ENCODE measurements at regions not wholly inside any gene's neighbourhood (a gene's known extent, or its start where the extent isn't known, plus 50 kb on each side); places are given as distances from the start of the nearest gene placed in this dataset.
"Not testable (repeated sequence)": the region's sequence is repeated elsewhere in the genome, so short reads cannot be mapped to it uniquely, and the experiment has no call there.

DNA sequence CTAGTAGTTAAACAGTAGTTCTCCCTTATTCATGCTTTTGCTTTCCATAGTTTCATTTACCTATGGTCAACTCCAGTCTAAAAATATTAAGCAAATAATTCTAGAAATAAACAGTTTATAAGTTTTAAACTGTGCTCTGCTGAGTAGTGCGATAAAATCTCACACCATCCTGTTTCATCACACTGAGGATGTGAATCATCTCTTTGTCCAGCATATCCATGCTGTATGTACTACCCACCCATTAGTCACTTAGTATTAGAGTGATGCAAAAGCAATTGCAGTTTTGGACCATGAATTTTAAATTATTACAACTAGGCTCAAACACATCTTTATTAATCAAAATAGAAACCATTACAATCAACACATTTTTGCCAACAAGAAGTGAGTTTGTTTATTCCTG is 187.4 kb downstream of the TEX13C start:
- DNase-seq = no peak

DNA sequence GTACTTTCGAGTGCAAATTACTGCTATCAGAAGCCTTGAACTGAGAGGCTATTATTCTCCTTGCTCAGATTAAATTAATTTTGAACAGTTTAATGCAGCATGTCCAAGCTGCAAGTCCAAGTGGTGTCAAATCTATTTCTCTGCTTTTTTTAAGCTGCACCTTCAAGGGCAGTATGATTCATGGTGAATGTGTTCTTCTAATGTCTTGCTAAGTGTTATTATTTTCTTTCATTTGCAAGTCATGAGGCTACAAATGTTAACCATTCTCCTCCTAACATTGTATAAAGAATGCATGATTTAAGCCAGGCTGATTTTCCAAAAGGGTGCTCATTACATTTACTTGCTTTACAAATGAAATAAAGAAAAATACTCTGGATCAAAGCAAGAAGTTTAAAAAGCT is 200.4 kb downstream of the TEX13C start:
- no peak for DNase-seq

DNA sequence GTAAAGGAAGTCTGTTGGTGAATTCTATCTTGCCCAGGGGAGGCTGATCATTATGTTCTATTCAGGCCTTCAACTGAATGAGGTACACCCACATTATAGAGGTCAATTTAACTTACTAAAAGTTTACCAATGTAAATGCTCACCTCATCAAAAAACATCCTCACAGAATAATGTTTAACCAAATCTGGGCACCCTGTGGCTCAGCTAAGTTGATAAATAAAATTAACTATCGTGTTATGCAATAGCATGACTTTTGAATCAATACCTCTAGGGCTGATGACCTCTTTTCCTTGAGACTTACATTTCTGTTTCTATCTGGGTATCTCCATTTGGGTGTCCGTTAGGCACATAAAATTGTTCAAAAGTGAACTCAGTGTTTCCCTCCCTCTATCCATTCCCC is 203.1 kb downstream of the TEX13C start:
- no peak for DNase-seq

DNA sequence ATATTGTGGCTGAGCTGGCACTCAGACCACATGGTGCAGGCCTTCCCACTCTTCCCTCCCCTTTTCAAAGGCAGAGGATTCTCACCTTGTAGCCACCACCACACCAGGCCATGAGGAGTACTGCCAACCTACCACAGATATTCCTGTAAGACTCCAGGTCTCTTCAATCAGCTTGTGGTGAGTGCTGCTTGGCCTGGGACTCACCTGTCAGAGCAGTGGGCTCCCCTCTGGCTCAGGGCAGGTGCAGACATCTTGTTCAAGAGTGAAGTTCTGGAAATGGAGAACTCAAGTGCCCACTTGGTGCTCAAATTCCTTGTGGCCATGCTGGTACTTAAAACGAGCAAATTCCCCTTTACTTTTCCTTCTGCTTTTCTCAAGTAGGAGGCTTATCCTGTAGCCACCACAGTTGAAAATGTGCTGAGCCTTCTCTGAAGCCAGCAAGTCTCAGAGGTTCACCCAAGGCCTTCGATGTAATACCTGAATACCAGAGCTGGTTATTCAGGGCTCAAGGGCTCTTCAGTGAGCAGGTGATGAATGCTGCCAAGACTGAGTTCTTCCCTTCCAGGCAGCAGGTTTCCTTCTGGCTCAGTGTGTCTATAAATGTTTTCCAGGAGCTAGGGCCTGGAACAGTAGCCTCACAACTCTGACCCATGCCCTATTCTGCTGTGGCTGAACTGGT is 212.9 kb downstream of the TEX13C start:
- DNase-seq = no peak

DNA sequence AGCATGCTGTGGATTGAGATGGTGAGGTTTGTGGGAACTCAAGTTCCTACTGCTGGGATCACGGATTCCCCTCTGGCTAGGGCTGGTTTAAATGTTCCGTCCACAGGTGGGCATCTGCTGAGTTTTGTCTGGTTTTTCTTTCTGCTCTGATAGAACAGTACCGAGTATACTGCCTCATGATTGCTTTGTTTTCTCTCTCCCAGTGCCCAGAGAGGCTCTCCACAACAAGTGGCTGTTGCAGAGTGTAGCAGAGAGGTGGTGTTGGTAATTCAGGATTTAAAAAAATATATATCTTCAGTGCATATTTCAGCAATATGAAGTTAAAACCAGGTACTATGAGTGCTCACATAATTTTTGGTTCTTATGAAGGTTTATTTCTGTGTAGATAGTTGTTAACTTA is 213.7 kb downstream of the TEX13C start:
- DNase-seq = no peak

- DNase-seq = no peak
These were observed 224.5 kb downstream of the TEX13C start for GRCh38 chrX:125544031-125544660.

GRCh38 chrX:125544856-125545255 is 225.2 kb downstream of the TEX13C start:
- DNase-seq = no peak

GRCh38 chrX:125577479-125577878 is 257.8 kb downstream of the TEX13C start:
- no peak for DNase-seq

- DNase-seq = no peak
These were observed 284.8 kb downstream of the TEX13C start for GRCh38 chrX:125604448-125604847.

GRCh38 chrX:125605145-125605544 is 285.5 kb downstream of the TEX13C start:
- DNase-seq = no peak

- DNase-seq = not testable (repeated sequence)
These were observed 295.1 kb downstream of the TEX13C start for GRCh38 chrX:125614591-125615343.

DNA sequence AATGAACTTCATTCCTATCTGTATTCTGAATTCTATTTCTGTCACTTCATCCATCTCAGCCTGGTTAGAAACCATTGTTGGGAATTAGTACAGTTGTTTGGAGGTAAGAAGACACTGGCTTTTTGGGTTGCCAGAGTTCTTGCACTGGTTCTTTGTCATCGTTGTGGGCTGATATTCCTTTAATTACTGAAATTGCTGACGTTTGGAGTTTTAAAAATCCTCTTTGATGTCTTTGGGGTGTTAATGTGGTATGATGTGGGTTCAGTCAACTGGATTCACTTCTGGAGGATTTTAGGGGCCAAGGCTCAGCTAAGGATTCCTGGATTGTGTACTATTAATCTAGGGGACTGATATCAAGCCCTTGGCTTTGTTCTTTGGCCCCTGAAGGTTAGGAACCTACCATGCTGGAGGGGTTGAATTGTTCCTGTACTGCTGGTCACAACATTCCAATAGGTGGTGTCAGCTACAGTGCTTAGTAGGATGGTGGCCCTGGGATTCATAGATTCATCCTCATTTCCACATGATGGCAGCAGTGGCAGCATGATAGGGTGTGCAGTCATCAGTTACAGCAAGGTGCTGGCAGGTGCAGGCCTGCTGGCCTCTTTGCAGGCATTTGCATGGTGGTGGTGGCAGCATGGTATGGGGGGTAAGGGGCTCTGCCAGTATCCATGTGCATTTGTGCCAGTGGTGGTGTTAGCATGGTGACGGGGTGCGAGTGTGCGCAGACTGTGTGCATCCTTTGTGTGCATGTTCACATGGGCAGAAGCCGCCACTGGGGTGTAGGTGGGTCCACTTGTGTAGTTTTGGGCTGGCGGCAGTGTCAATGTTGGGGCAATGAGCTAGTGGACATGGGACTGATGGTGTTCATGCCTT is 301.3 kb downstream of the TEX13C start:
- no peak for DNase-seq

GRCh38 chrX:125621588-125621927 is 301.9 kb downstream of the TEX13C start:
- no peak for DNase-seq

DNA sequence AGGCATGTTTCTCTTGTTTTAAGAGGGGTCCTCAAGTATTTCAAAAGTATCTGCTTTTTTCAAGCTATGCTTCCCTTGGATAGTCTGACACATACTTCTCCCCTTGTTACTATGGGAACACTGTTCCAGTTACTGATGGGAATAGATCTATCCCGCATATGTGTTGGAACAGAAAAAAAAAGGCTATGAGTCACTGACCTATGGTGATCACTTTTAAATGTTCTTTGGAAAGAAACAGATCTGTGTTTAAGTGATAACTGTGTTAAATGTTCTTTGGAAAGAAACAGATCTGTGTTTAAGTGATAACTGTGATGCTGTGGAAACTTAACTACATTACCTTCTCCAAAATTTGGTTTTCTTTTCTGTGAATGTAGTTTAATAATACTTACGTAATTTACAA is 303.2 kb downstream of the TEX13C start:
- DNase-seq = no peak

GRCh38 chrX:125627676-125628075 is 308.0 kb downstream of the TEX13C start:
- no peak for DNase-seq

GRCh38 chrX:125628435-125628834 is 308.8 kb downstream of the TEX13C start:
- DNase-seq = no peak

DNA sequence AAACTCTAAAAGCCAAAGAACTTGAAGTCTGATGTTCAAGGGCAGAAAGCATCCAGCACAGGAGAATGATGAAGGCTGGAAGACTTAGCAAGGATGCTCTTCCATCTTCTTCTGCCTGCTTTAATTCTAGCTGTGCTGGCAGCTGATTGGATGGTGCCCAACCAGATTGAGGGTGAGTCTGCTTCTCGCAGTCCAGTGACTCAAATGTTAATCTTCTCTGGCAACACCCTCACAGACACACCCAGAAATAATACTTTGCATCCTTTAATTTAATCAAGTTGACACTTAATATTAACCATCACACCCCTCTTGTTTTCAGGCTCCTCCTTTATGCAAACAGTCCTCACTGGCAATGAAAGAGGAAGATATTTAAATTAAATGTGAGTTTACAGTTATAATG is 321.7 kb downstream of the TEX13C start:
- DNase-seq = no peak

GRCh38 chrX:125646195-125646594 is 326.5 kb downstream of the TEX13C start:
- no peak for DNase-seq

DNA sequence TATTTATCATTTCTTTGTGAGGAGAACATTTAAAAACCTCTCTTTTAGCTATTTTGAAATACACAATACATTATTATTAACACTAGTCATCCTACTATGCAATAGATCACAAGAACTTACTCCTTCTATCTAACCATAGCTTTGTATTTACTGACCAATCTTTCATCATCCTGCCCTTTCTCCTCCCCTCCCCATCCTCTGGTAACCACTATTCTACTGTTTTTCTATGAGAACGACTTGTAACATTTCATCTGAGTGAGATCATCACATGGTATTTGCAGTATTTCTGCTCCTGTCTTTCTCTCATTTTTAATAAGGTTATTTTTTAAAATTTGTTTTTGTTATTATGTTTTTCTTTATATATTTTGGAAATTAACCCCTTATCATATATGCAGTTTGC is 331.8 kb downstream of the TEX13C start:
- no peak for DNase-seq

GRCh38 chrX:125654501-125654900 is 334.8 kb downstream of the TEX13C start:
- DNase-seq = no peak

DNA sequence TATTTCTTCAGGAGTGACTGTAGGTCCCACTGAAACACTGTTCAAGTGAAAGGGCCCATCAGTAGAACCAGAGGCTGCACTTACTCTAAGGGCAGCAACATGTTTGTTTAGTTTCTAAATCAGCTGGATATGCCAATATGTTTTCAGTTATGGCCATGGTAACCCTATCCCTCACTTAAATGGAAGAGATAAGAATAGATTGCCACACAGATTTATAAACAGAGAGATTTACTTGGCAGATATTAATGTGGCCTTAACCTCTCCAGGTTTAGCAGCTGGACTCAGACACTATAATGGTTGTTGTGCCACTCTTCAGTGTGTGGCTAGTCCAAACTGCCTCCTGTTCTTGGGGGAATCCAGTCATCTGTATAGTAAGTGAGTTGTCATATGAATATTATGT is 354.1 kb downstream of the TEX13C start:
- DNase-seq = no peak

- no peak for DNase-seq
These were observed 358.6 kb downstream of the TEX13C start for GRCh38 chrX:125678258-125678657.

DNA sequence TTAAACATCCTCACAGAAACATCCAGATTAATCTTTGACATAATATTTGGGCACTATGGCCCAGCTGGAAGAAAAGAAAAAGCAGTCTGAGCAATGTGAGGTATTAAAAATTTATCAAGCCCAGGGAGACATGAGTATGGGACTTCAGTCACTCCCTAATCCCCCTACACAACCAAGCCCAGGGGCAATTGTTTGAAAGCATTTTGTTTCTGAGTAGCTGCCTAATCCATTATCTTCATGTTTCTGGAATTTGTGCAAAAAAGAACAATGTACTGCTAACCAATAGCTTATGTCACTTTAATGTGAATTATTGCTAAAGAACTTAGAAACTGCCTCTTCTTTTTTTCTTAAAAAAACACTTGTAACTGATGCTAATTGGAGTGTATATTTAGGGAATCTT is 360.7 kb downstream of the TEX13C start:
- DNase-seq = no peak
